ENCODE measurements at regions not wholly inside any gene's neighbourhood (a gene's known extent, or its start where the extent isn't known, plus 50 kb on each side); places are given as distances from the start of the nearest gene placed in this dataset.

DNA sequence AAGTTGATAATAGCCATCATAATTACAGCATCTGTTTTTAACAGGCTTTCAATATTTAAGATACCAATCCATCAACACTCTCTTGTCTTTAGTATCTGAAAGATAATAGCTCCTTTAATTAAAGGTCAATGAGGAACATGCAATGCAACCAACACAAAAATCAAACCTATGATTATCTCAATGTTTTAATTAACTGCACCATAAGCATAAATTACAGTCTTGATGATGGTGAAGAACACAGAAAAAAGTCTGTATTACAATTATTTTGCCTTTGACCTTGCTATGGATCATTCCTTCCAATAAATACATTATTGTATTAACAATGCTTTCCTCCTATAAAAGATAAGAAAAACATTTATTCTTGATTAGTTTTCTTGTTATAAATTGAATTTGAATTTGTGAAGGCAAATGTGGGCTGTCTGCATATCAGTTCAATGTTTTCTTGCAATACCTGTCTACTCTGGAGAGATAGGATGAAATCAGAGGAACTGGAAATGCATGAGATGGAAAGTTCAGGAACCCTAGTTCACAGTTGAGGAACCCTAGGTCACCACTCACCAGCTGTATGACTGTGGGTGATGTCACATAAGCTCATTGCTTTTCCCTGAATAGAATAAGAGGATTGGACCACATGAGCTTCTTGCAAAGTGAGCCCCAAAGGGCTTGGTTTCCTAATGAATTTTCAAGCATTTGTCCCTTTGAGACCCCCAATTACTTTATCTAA is 58.5 kb upstream of the ANXA1 start:
- ChIA-PET POLR2A (no interaction called here), CTCF (ENCODE audit: low intra/inter-chr PET ratio) (no interaction called here)
- Histone ChIP-seq H3K27me3 (ENCODE audit: control insufficient read depth in 2 of 2, insufficient read depth in 2 of 2, low read length in 2 of 2) (no peaks in the 10 kb centered on the region), H2AFZ (ENCODE audit: low read depth, low read length) (peak overlapping the region; percentile 83), H3K79me2 (ENCODE audit: control insufficient read depth, insufficient read depth, low read length) (no peaks in the 10 kb centered on the region), H3K9me1 (ENCODE audit: control insufficient read depth, insufficient read depth, low read length) (no peaks in the 10 kb centered on the region), H4K20me1 (replicated peaks; ENCODE audit: control insufficient read depth, insufficient read depth, low read length) (no peaks in the 10 kb centered on the region), H3K36me3 (ENCODE audit: control insufficient read depth, insufficient read depth, low read length) (no peaks in the 10 kb centered on the region), H3K4me2 (ENCODE audit: insufficient read depth, low read length) (no peak overlapping the region), H3K4me1 (replicated peaks in 1 of 2; ENCODE audit: control insufficient read depth in 2 of 2, insufficient read depth in 2 of 2, low read length in 2 of 2) (no peaks in the 10 kb centered on the region), H3K4me3 (no peak overlapping the region), H3K27ac (ENCODE audit: extremely low read depth, low read depth, low read length) (no peak overlapping the region), H3K9ac (ENCODE audit: insufficient read depth in 1 of 2, low read depth in 2 of 2, low read length in 2 of 2) (no peak overlapping the region), H3K9me3 (replicated peaks; ENCODE audit: control insufficient read depth, insufficient read depth, low read depth, low read length) (no peaks in the 10 kb centered on the region)
- FAIRE-seq (no peak), DNase-seq (ENCODE audit: extremely low read depth in 1 of 4, low spot score in 3 of 4) (peak in 1 of 4 experiments; percentile 16), ATAC-seq (peak; percentile 75)
- in situ Hi-C loops (cut with MboI) (no loop called here), intact Hi-C loops (cut with micrococcal nuclease) (no loop called here)
- BruUV-seq (replicated peaks) = no TSS peak
- TF ChIP-seq ZC3H11A (IDR thresholded peaks at IDR 0.05; ENCODE audit: low read depth, low read length) = no peak
- TF ChIP-seq CREM (IDR thresholded peaks at IDR 0.05; ENCODE audit: low read depth) = peak; percentile 42; the same call in 1 of the 2 replicates
- peak; percentile 66; the same call in 1 of the 2 replicates for TF ChIP-seq ZNF316 (IDR thresholded peaks at IDR 0.05)
- TF ChIP-seq CREB1 (IDR thresholded peaks at IDR 0.05) = peak; percentile 59
- TF ChIP-seq CREB1 (CRISPR knock-in tag; IDR thresholded peaks at IDR 0.05) = no peak
- peak; percentile 44; the same call in 1 of the 2 replicates for TF ChIP-seq C11orf30 (IDR thresholded peaks at IDR 0.05; ENCODE audit: low read depth)

DNA sequence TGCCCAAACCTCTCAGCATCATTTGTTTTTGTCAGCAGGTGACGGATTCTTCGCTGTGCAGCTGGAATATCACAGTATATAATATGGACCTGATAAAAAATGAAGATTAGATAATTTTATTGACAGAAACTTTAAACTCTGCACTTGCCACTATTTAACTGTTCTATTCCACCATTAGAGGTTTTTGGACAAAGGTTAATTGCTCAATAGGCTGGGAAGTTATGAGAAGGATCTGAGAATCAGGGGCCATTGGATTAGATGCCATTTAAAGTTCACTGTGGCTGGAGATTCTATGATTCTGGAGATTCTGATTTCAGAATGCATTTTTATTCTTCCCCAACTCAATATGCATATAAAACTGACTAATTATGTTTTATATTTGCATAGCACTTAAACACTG is 59.8 kb upstream of the ANXA1 start:
- H3K4me3 ChIP-seq = no peak overlapping the region
- no peaks in the 10 kb centered on the region for H3K36me3 ChIP-seq (ENCODE audit: control insufficient read depth, insufficient read depth, low read length)
- CTCF ChIA-PET (ENCODE audit: low intra/inter-chr PET ratio) = no interaction called here
- no peaks in the 10 kb centered on the region for H3K9me3 ChIP-seq (replicated peaks; ENCODE audit: control insufficient read depth, insufficient read depth, low read depth, low read length)
- WGBS (ENCODE audit: insufficient coverage, low coverage, missing lambda C conversion rate) = 92% methylated on average over 2 of the region's 2 CpGs
- H4K20me1 ChIP-seq (replicated peaks; ENCODE audit: control insufficient read depth, insufficient read depth, low read length) = no peaks in the 10 kb centered on the region
- no peak overlapping the region for H3K9ac ChIP-seq (ENCODE audit: insufficient read depth in 1 of 2, low read depth in 2 of 2, low read length in 2 of 2)
- H3K4me2 ChIP-seq (ENCODE audit: insufficient read depth, low read length) = no peak overlapping the region
- POLR2A ChIA-PET = no interaction called here
- H3K79me2 ChIP-seq (ENCODE audit: control insufficient read depth, insufficient read depth, low read length) = no peaks in the 10 kb centered on the region
- H3K27me3 ChIP-seq (ENCODE audit: control insufficient read depth in 2 of 2, insufficient read depth in 2 of 2, low read length in 2 of 2) = no peaks in the 10 kb centered on the region
- ATAC-seq (no peak), FAIRE-seq (no peak), DNase-seq (ENCODE audit: extremely low read depth in 1 of 4, low spot score in 3 of 4) (no peak)
- no peaks in the 10 kb centered on the region for H3K4me1 ChIP-seq (replicated peaks in 1 of 2; ENCODE audit: control insufficient read depth in 2 of 2, insufficient read depth in 2 of 2, low read length in 2 of 2)
- no peaks in the 10 kb centered on the region for H3K9me1 ChIP-seq (ENCODE audit: control insufficient read depth, insufficient read depth, low read length)
- no peak overlapping the region for H3K27ac ChIP-seq (ENCODE audit: extremely low read depth, low read depth, low read length)
- H2AFZ ChIP-seq (ENCODE audit: low read depth, low read length) = no peak overlapping the region
- in situ Hi-C loops (cut with MboI) = no loop called here
- no TSS peak for BruUV-seq (replicated peaks)
- intact Hi-C loops (cut with micrococcal nuclease) = no loop called here
- TF ChIP-seq RAD21 (CRISPR knock-in tag; conservative IDR thresholded peaks at IDR 0.05 in 1 of 2, IDR thresholded peaks at IDR 0.05 in 1 of 2) = no peak
- TF ChIP-seq ZNF584 (CRISPR knock-in tag; IDR thresholded peaks at IDR 0.05; ENCODE audit: low read depth) = no peak
- TF ChIP-seq CHD1 (IDR thresholded peaks at IDR 0.05; ENCODE audit: low read length) = no peak
- TF ChIP-seq ZNF717 (CRISPR knock-in tag; IDR thresholded peaks at IDR 0.05) = no peak
- TF ChIP-seq JUND (IDR thresholded peaks at IDR 0.05; ENCODE audit: borderline replicate concordance, low read depth, low read length) = no peak
- no peak for TF ChIP-seq JUND (tag; IDR thresholded peaks at IDR 0.05; ENCODE audit: borderline replicate concordance, low read depth, low read length)
